Lung (tissue), 11 donors: ENCODE measurements at regions not wholly inside any gene's neighbourhood (a gene's known extent, or its start where the extent isn't known, plus 50 kb on each side); places are given as distances from the start of the nearest gene placed in this dataset.

Experiments
- ATAC-seq: fragments of 200-7000 bp; cut with Tn5 transposase; one replicate; pipeline ENCODE4 v1.9.1; 2020; ENCODE audit warnings: moderate number of reproducible peaks; ENCODE audit not compliant: insufficient read depth, low FRiP score
- DNase-seq, 3 donors: peaks; one replicate each; pipeline ENCODE4 v3.0.0-alpha.2; 2013 to 2017
- H3K27ac ChIP-seq, 2 donors: one replicate each; pipeline ENCODE4 v1.5.1; 2013; ENCODE audit warnings: mild to moderate bottlenecking in 2 of 2, moderate library complexity in 2 of 2, control low read depth in 1 of 2, inconsistent platforms in 1 of 2, low read depth in 1 of 2, low read length in 1 of 2
- H3K27me3 ChIP-seq, 3 donors: one replicate each; pipeline ENCODE4 v1.5.1; 2013; ENCODE audit warnings: low read length in 2 of 3; ENCODE audit not compliant: control insufficient read depth in 3 of 3, insufficient read depth in 3 of 3
- H3K36me3 ChIP-seq, 4 donors: one replicate each; pipeline ENCODE4 v1.5.1; 2013; ENCODE audit warnings: low read length in 4 of 4, mild to moderate bottlenecking in 1 of 4, moderate library complexity in 1 of 4; ENCODE audit not compliant: control insufficient read depth in 4 of 4, insufficient read depth in 4 of 4
- H3K4me1 ChIP-seq, 5 donors: one replicate each; pipeline ENCODE4 v1.5.1; 2013; ENCODE audit warnings: low read length in 5 of 5, mild to moderate bottlenecking in 2 of 5, moderate library complexity in 1 of 5; ENCODE audit not compliant: control insufficient read depth in 5 of 5, insufficient read depth in 5 of 5
- H3K4me3 ChIP-seq: one replicate; pipeline ENCODE4 v1.5.1; 2013; ENCODE audit warnings: mild to moderate bottlenecking, control low read depth, moderate library complexity
- H3K9ac ChIP-seq, 2 donors: one replicate each; pipeline ENCODE4 v1.5.1; 2013; ENCODE audit warnings: low read length in 2 of 2, control low read depth in 1 of 2; ENCODE audit not compliant: insufficient read depth in 1 of 2
- H3K9me3 ChIP-seq, 4 donors: one replicate each; pipeline ENCODE4 v1.5.1; 2013; ENCODE audit warnings: low read length in 3 of 4, mild to moderate bottlenecking in 1 of 4, moderate library complexity in 1 of 4; ENCODE audit not compliant: control insufficient read depth in 4 of 4, insufficient read depth in 3 of 4
- CTCF ChIP-seq: IDR thresholded peaks from 2 replicates; pipeline ENCODE4 v1.5.1; 2012; ENCODE audit warnings: mild to moderate bottlenecking; ENCODE audit errors: control extremely low read depth, extremely low read depth
- WGBS, 2 donors: extraction: QIAGEN DNeasy Blood & Tissue Kit; methylation state at CpG; one replicate each; pipeline ENCODE4 v1.1.7; 2013; 5-methylcytosine and 5-hydroxymethylcytosine counted together
- donor health status: control.
- donor health status: control.
- donor health status: Bipolar disorder and iron deficiency.
- donor health status: healthy.
- donor health status: DM: yes; HTN: yes; CAD: no.

- Histone ChIP-seq H3K9me3 (peaks cover 0 to 6% (median 0%) of the 10 kb centered on the region in 4 donors), H3K27me3 (peaks cover 5 to 55% (median 35%) of the 10 kb centered on the region in 3 donors), H3K27ac (no peak overlapping the region), H3K4me1 (peaks cover 0 to 8% (median 0%) of the 10 kb centered on the region in 5 donors), H3K4me3 (no peak overlapping the region), H3K9ac (no peak overlapping the region), H3K36me3 (no peaks in the 10 kb centered on the region)
- TF ChIP-seq CTCF: no peak
- WGBS, 2 donors: 67 to 79% methylated on average over 8 of the region's 8 CpGs
- ATAC-seq (no peak), DNase-seq (no peak)
Measured at GRCh38 chr5:135193213-135194125, 159.4 kb upstream of the PITX1 start.

GRCh38 chr5:135192351-135192750 is 158.3 kb upstream of the PITX1 start:
- no peak for TF ChIP-seq CTCF
- no peak for DNase-seq
- Histone ChIP-seq H3K27ac (no peak overlapping the region), H3K4me1 (peaks cover 0 to 8% (median 0%) of the 10 kb centered on the region in 5 donors), H3K9me3 (peaks cover 0 to 5% (median 0%) of the 10 kb centered on the region in 4 donors), H3K27me3 (peaks cover 5 to 65% (median 45%) of the 10 kb centered on the region in 3 donors), H3K4me3 (no peak overlapping the region), H3K9ac (no peak overlapping the region), H3K36me3 (no peaks in the 10 kb centered on the region)
- WGBS, 2 donors: 84 to 86% methylated on average over 7 of the region's 7 CpGs
- ATAC-seq: no peak

GRCh38 chr5:135191084-135191826 is 157.2 kb upstream of the PITX1 start:
- no peak overlapping the region for H3K27ac ChIP-seq
- H3K36me3 ChIP-seq: no peaks in the 10 kb centered on the region
- peaks cover 0 to 8% (median 0%) of the 10 kb centered on the region in 5 donors for H3K4me1 ChIP-seq
- no peaks in the 10 kb centered on the region for H3K9me3 ChIP-seq
- ATAC-seq (peak; percentile 84), DNase-seq (peak; percentile 76 to 82 (median 79))
- no peak overlapping the region for H3K4me3 ChIP-seq
- peaks cover 5 to 72% (median 51%) of the 10 kb centered on the region in 3 donors for H3K27me3 ChIP-seq
- no peak overlapping the region for H3K9ac ChIP-seq
- WGBS, 2 donors: 9 to 12% methylated on average over 51 to 54 of the region's 54 CpGs
- TF ChIP-seq CTCF: peak; percentile 61
